ENCODE measurements at regions not wholly inside any gene's neighbourhood (a gene's known extent, or its start where the extent isn't known, plus 50 kb on each side); places are given as distances from the start of the nearest gene placed in this dataset.

GRCh38 chr4:103372002-103372558 lies 173.9 kb upstream of the CENPE start:
- TF ChIP-seq IRF1 (CRISPR knock-in tag; IDR thresholded peaks at IDR 0.05; ENCODE audit: low read depth): no peak
- TF ChIP-seq POLR2A (IDR thresholded peaks at IDR 0.05; ENCODE audit: insufficient read depth in 1 of 2, low read depth in 2 of 2, low read length in 2 of 2): no peak
- TF ChIP-seq TP53 (CRISPR knock-in tag; conservative IDR thresholded peaks at IDR 0.05): no peak
- TF ChIP-seq ZC3H13 (CRISPR knock-in tag; IDR thresholded peaks at IDR 0.05): no peak
- no peak for TF ChIP-seq ZNF18 (CRISPR knock-in tag; IDR thresholded peaks at IDR 0.05; ENCODE audit: insufficient replicate concordance)
- TF ChIP-seq TBL1XR1 (IDR thresholded peaks at IDR 0.05; ENCODE audit: borderline replicate concordance, low read length, partially characterized antibody): no peak
- no peak for TF ChIP-seq SUZ12 (IDR thresholded peaks at IDR 0.05; ENCODE audit: low read depth, low read length)
- no peak for TF ChIP-seq RNF2 (conservative IDR thresholded peaks at IDR 0.05; ENCODE audit: low read depth)
- TF ChIP-seq ZMAT5 (CRISPR knock-in tag; IDR thresholded peaks at IDR 0.05; ENCODE audit: borderline replicate concordance, low read depth): no peak
- TF ChIP-seq SNAPC4 (CRISPR knock-in tag; IDR thresholded peaks at IDR 0.05): no peak
- no peak for TF ChIP-seq REXO4 (CRISPR knock-in tag; IDR thresholded peaks at IDR 0.05; ENCODE audit: borderline replicate concordance)

Data from HepG2 (cell line).